WTC11 (cell line): ENCODE measurements at regions not wholly inside any gene's neighbourhood (a gene's known extent, or its start where the extent isn't known, plus 50 kb on each side); places are given as distances from the start of the nearest gene placed in this dataset.

Source experiments
- CREB1 ChIP-seq: sonication (generic); formaldehyde crosslinking; IDR thresholded peaks from 2 replicates; pipeline ENCODE4 v1.8.0; 2023; ENCODE audit warnings: mild to moderate bottlenecking, missing genetic modification reagents
- CREM ChIP-seq: sonication (generic); formaldehyde crosslinking; IDR thresholded peaks from 2 replicates; pipeline ENCODE4 v1.8.1; 2022; ENCODE audit warnings: mild to moderate bottlenecking, missing genetic modification reagents, moderate library complexity
- GRHL2 ChIP-seq: fragments of 250-450 bp; sonication (Bioruptor Pico); IDR thresholded peaks from 2 replicates; pipeline ENCODE4 v1.8.0; 2022; ENCODE audit warnings: mild to moderate bottlenecking, moderate library complexity; ENCODE audit not compliant: insufficient replicate concordance, severe bottlenecking
- SP1 ChIP-seq: sonication (generic); formaldehyde crosslinking; conservative IDR thresholded peaks from 2 replicates; pipeline ENCODE4 v1.8.1; 2022; ENCODE audit warnings: missing genetic modification reagents
- TP53 ChIP-seq: sonication (generic); formaldehyde crosslinking; IDR thresholded peaks from 2 replicates; pipeline ENCODE4 v1.8.1; 2023; ENCODE audit warnings: mild to moderate bottlenecking, missing genetic modification reagents
- TF ChIP-seq, protein P1 (sequence below): sonication (generic); formaldehyde crosslinking; IDR thresholded peaks from 2 replicates; pipeline ENCODE4 v1.8.1; 2023; ENCODE audit warnings: mild to moderate bottlenecking, missing genetic modification reagents, borderline replicate concordance
- TF ChIP-seq, protein P2 (sequence below): fragments of 200-600 bp; IDR thresholded peaks from 2 replicates; pipeline ENCODE4 v1.8.0; 2022; ENCODE audit warnings: antibody characterized with exemption
- TF ChIP-seq, protein P3 (sequence below): fragments of 250-450 bp; sonication (Bioruptor Pico); IDR thresholded peaks from 2 replicates; pipeline ENCODE4 v1.9.0; 2021; ENCODE audit warnings: mild to moderate bottlenecking
- TF ChIP-seq, protein P4 (sequence below): sonication (generic); formaldehyde crosslinking; IDR thresholded peaks from 2 replicates; pipeline ENCODE4 v1.8.0; 2023; ENCODE audit warnings: missing genetic modification reagents
- TF ChIP-seq, protein P5 (sequence below): sonication (generic); formaldehyde crosslinking; IDR thresholded peaks from 2 replicates; pipeline ENCODE4 v1.8.0; 2022; ENCODE audit warnings: missing genetic modification reagents

DNA sequence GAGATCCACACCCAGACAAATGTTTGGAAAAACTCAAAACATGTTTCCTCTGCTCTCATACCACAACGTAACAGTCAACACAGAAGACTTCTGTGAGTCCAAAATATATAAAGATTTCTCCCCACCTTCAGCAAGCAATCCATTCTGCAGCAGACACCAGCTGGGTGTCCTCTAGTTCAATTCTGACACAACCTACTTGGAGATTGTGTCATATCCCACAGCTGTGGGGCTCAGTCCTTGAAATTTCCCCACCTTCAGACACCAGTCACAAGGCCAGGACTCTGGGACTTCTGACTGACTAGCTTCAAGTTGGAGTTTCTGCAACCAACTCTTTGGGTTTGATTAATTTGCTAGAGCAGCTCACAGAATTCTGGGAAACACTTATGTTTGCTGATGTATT lies 244.8 kb upstream of the CDYL start:
- TF ChIP-seq SP1: no peak
- TF ChIP-seq, protein P1, sequence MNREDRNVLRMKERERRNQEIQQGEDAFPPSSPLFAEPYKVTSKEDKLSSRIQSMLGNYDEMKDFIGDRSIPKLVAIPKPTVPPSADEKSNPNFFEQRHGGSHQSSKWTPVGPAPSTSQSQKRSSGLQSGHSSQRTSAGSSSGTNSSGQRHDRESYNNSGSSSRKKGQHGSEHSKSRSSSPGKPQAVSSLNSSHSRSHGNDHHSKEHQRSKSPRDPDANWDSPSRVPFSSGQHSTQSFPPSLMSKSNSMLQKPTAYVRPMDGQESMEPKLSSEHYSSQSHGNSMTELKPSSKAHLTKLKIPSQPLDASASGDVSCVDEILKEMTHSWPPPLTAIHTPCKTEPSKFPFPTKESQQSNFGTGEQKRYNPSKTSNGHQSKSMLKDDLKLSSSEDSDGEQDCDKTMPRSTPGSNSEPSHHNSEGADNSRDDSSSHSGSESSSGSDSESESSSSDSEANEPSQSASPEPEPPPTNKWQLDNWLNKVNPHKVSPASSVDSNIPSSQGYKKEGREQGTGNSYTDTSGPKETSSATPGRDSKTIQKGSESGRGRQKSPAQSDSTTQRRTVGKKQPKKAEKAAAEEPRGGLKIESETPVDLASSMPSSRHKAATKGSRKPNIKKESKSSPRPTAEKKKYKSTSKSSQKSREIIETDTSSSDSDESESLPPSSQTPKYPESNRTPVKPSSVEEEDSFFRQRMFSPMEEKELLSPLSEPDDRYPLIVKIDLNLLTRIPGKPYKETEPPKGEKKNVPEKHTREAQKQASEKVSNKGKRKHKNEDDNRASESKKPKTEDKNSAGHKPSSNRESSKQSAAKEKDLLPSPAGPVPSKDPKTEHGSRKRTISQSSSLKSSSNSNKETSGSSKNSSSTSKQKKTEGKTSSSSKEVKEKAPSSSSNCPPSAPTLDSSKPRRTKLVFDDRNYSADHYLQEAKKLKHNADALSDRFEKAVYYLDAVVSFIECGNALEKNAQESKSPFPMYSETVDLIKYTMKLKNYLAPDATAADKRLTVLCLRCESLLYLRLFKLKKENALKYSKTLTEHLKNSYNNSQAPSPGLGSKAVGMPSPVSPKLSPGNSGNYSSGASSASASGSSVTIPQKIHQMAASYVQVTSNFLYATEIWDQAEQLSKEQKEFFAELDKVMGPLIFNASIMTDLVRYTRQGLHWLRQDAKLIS (CRISPR knock-in tag): no peak
- TF ChIP-seq, protein P2, sequence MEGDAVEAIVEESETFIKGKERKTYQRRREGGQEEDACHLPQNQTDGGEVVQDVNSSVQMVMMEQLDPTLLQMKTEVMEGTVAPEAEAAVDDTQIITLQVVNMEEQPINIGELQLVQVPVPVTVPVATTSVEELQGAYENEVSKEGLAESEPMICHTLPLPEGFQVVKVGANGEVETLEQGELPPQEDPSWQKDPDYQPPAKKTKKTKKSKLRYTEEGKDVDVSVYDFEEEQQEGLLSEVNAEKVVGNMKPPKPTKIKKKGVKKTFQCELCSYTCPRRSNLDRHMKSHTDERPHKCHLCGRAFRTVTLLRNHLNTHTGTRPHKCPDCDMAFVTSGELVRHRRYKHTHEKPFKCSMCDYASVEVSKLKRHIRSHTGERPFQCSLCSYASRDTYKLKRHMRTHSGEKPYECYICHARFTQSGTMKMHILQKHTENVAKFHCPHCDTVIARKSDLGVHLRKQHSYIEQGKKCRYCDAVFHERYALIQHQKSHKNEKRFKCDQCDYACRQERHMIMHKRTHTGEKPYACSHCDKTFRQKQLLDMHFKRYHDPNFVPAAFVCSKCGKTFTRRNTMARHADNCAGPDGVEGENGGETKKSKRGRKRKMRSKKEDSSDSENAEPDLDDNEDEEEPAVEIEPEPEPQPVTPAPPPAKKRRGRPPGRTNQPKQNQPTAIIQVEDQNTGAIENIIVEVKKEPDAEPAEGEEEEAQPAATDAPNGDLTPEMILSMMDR: no peak
- TF ChIP-seq GRHL2: no peak
- TF ChIP-seq TP53 (CRISPR knock-in tag): no peak
- TF ChIP-seq, protein P3, sequence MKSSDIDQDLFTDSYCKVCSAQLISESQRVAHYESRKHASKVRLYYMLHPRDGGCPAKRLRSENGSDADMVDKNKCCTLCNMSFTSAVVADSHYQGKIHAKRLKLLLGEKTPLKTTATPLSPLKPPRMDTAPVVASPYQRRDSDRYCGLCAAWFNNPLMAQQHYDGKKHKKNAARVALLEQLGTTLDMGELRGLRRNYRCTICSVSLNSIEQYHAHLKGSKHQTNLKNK (CRISPR knock-in tag): no peak
- TF ChIP-seq CREB1: no peak
- TF ChIP-seq, protein P4, sequence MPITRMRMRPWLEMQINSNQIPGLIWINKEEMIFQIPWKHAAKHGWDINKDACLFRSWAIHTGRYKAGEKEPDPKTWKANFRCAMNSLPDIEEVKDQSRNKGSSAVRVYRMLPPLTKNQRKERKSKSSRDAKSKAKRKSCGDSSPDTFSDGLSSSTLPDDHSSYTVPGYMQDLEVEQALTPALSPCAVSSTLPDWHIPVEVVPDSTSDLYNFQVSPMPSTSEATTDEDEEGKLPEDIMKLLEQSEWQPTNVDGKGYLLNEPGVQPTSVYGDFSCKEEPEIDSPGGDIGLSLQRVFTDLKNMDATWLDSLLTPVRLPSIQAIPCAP (CRISPR knock-in tag): no peak
- TF ChIP-seq CREM (CRISPR knock-in tag): no peak
- TF ChIP-seq, protein P5, sequence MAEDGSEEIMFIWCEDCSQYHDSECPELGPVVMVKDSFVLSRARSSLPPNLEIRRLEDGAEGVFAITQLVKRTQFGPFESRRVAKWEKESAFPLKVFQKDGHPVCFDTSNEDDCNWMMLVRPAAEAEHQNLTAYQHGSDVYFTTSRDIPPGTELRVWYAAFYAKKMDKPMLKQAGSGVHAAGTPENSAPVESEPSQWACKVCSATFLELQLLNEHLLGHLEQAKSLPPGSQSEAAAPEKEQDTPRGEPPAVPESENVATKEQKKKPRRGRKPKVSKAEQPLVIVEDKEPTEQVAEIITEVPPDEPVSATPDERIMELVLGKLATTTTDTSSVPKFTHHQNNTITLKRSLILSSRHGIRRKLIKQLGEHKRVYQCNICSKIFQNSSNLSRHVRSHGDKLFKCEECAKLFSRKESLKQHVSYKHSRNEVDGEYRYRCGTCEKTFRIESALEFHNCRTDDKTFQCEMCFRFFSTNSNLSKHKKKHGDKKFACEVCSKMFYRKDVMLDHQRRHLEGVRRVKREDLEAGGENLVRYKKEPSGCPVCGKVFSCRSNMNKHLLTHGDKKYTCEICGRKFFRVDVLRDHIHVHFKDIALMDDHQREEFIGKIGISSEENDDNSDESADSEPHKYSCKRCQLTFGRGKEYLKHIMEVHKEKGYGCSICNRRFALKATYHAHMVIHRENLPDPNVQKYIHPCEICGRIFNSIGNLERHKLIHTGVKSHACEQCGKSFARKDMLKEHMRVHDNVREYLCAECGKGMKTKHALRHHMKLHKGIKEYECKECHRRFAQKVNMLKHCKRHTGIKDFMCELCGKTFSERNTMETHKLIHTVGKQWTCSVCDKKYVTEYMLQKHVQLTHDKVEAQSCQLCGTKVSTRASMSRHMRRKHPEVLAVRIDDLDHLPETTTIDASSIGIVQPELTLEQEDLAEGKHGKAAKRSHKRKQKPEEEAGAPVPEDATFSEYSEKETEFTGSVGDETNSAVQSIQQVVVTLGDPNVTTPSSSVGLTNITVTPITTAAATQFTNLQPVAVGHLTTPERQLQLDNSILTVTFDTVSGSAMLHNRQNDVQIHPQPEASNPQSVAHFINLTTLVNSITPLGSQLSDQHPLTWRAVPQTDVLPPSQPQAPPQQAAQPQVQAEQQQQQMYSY (CRISPR knock-in tag): no peak
